Smooth muscle cell (in vitro differentiated cells): ENCODE measurements at regions not wholly inside any gene's neighbourhood (a gene's known extent, or its start where the extent isn't known, plus 50 kb on each side); places are given as distances from the start of the nearest gene placed in this dataset.

Experiments
- DNase-seq: peaks from one replicate; lab custom pipeline; 2025; ENCODE audit not compliant: unreplicated experiment; lab: John Stamatoyannopoulos, UW
- H2AFZ ChIP-seq: fragments of 200-600 bp; sonication (generic); 2 replicates; pipeline ENCODE4 v1.6.0; 2016; ENCODE audit warnings: antibody characterized with exemption, low read depth, mild to moderate bottlenecking
- H3F3A ChIP-seq: fragments of 200-600 bp; sonication (generic); 2 replicates; pipeline ENCODE4 v1.6.0; 2017; ENCODE audit warnings: antibody characterized with exemption, low read depth
- H3K27ac ChIP-seq: fragments of 200-600 bp; sonication (generic); 2 replicates; pipeline ENCODE4 v1.5.1; 2016; ENCODE audit warnings: low read depth, mild to moderate bottlenecking
- H3K27me3 ChIP-seq: fragments of 200-600 bp; sonication (generic); 2 replicates; pipeline ENCODE4 v1.6.1; 2016; ENCODE audit warnings: low read depth, mild to moderate bottlenecking
- H3K36me3 ChIP-seq: fragments of 200-600 bp; sonication (generic); 2 replicates; pipeline ENCODE4 v1.5.1; 2016; ENCODE audit warnings: low read depth
- H3K4me1 ChIP-seq: fragments of 200-600 bp; sonication (generic); 2 replicates; pipeline ENCODE4 v1.5.1; 2016; ENCODE audit warnings: low read depth
- H3K4me2 ChIP-seq: fragments of 200-600 bp; sonication (generic); 2 replicates; pipeline ENCODE4 v1.6.0; 2016; ENCODE audit warnings: mild to moderate bottlenecking
- H3K4me3 ChIP-seq: fragments of 200-600 bp; sonication (generic); 2 replicates; pipeline ENCODE4 v1.5.1; 2016; ENCODE audit warnings: mild to moderate bottlenecking
- H3K79me2 ChIP-seq: fragments of 200-600 bp; sonication (generic); 2 replicates; pipeline ENCODE4 v1.6.0; 2016; ENCODE audit warnings: low read depth, mild to moderate bottlenecking
- H3K9ac ChIP-seq: fragments of 200-600 bp; sonication (generic); 2 replicates; pipeline ENCODE4 v1.6.0; 2016; ENCODE audit warnings: low read depth
- H3K9me3 ChIP-seq: fragments of 200-600 bp; sonication (generic); replicated peaks from 2 replicates; pipeline ENCODE4 v1.5.1; 2016; ENCODE audit warnings: low read depth
- H4K20me1 ChIP-seq: fragments of 200-600 bp; sonication (generic); 2 replicates; pipeline ENCODE4 v1.6.0; 2016; ENCODE audit warnings: low read depth
- CTCF ChIP-seq: fragments of 200-600 bp; sonication (generic); IDR thresholded peaks from 2 replicates; pipeline ENCODE4 v1.5.1; 2017; ENCODE audit warnings: borderline replicate concordance, mild to moderate bottlenecking, antibody characterized with exemption; ENCODE audit not compliant: insufficient read depth, poor library complexity, severe bottlenecking
- WGBS: methylation state at CpG from one replicate; pipeline ENCODE4 v1.1.7; 2016; ENCODE audit warnings: low lambda C conversion rate; 5-methylcytosine and 5-hydroxymethylcytosine counted together

DNA sequence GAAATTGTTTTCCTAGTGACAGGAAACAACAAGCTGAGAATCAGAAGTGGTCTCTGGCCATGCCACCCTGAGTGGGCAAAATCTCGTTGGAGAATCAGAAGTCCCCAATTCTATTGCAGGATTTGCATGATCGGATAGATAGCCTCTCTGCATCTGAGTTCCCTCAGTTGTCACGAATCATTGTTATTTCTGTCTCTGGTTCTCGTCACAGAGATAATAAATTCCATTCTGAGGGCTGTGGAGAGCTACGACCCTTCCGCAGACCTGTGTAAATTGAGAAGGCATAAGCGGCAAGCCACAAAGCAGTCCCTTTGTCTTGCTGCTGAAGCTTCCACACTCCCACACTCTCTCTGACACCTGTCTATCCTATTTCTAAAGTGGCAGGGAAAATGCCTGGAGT is 102.4 kb upstream of the CNR1 start:
- Histone ChIP-seq H3K4me1 (no peaks in the 10 kb centered on the region), H3K4me2 (no peak overlapping the region), H3K36me3 (no peaks in the 10 kb centered on the region), H3K9me3 (no peaks in the 10 kb centered on the region), H3K4me3 (no peak overlapping the region), H3K27ac (no peak overlapping the region), H3K9ac (no peak overlapping the region), H3K79me2 (no peaks in the 10 kb centered on the region), H3K27me3 (no peaks in the 10 kb centered on the region), H2AFZ (no peak overlapping the region), H4K20me1 (no peaks in the 10 kb centered on the region), H3F3A (no peaks in the 10 kb centered on the region)
- TF ChIP-seq CTCF, result no peak
- WGBS, result 18% methylated on average over 7 of the region's 7 CpGs
- DNase-seq, result no peak

- Histone ChIP-seq H3K4me3 (no peak overlapping the region), H3F3A (no peaks in the 10 kb centered on the region), H2AFZ (no peak overlapping the region), H3K9me3 (no peaks in the 10 kb centered on the region), H3K4me2 (no peak overlapping the region), H3K36me3 (no peaks in the 10 kb centered on the region), H3K79me2 (no peaks in the 10 kb centered on the region), H3K27me3 (no peaks in the 10 kb centered on the region), H3K27ac (no peak overlapping the region), H3K9ac (no peak overlapping the region), H3K4me1 (no peaks in the 10 kb centered on the region), H4K20me1 (no peaks in the 10 kb centered on the region)
- no peak for DNase-seq
- TF ChIP-seq CTCF, result no peak
These were observed 100.0 kb upstream of the CNR1 start for GRCh38 chr6:88266126-88266525.

GRCh38 chr6:88263591-88263990 is 97.4 kb upstream of the CNR1 start:
- no peak for TF ChIP-seq CTCF
- Histone ChIP-seq H3K9ac (no peak overlapping the region), H3K79me2 (no peaks in the 10 kb centered on the region), H3K27ac (no peak overlapping the region), H4K20me1 (no peaks in the 10 kb centered on the region), H3K36me3 (no peaks in the 10 kb centered on the region), H3K4me3 (no peak overlapping the region), H3K9me3 (no peaks in the 10 kb centered on the region), H3F3A (no peaks in the 10 kb centered on the region), H3K27me3 (no peaks in the 10 kb centered on the region), H3K4me2 (no peak overlapping the region), H2AFZ (no peak overlapping the region), H3K4me1 (no peaks in the 10 kb centered on the region)
- 74% methylated on average over 3 of the region's 3 CpGs for WGBS
- DNase-seq, result no peak

DNA sequence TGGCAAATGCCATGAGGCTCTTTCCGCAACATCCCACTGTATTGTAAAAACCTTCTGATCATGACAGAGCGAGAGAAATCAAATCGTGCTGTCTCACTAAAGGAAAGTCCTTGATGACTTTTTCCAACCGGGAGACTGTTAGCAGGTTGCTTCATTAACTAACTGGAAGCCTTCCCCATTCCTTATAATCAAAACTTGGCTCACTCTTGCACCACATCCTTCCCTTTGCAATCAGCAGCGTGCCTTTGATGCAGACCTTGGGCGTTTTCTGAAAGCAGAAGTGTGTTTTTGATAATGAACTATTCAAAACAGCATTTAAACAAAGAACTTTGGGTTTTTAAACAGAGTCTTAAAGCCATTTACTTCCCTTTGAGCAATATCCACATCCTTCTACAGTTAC is 96.2 kb upstream of the CNR1 start:
- DNase-seq, result no peak
- no peak overlapping the region for H2AFZ ChIP-seq
- H3K36me3 ChIP-seq, result no peaks in the 10 kb centered on the region
- H3K27me3 ChIP-seq, result no peaks in the 10 kb centered on the region
- no peaks in the 10 kb centered on the region for H3K4me1 ChIP-seq
- H3F3A ChIP-seq, result no peaks in the 10 kb centered on the region
- no peak overlapping the region for H3K9ac ChIP-seq
- H3K79me2 ChIP-seq, result no peaks in the 10 kb centered on the region
- no peak for TF ChIP-seq CTCF
- H3K4me2 ChIP-seq, result no peak overlapping the region
- H4K20me1 ChIP-seq, result no peaks in the 10 kb centered on the region
- no peaks in the 10 kb centered on the region for H3K9me3 ChIP-seq
- H3K27ac ChIP-seq, result no peak overlapping the region
- H3K4me3 ChIP-seq, result no peak overlapping the region
- 95% methylated on average over 6 of the region's 6 CpGs for WGBS
